Chondrocyte (in vitro differentiated cells): ENCODE measurements at regions not wholly inside any gene's neighbourhood (a gene's known extent, or its start where the extent isn't known, plus 50 kb on each side); places are given as distances from the start of the nearest gene placed in this dataset.

Source experiments
- DNase-seq: peaks from one replicate; pipeline ENCODE4 v3.0.0; 2021; ENCODE audit warnings: mixed read lengths, low spot score
- H3K27ac Mint-ChIP-seq: one replicate; pipeline ENCODE4 v1.8.0; 2021; ENCODE audit warnings: mild to moderate bottlenecking, moderate library complexity, mixed read lengths; ENCODE audit not compliant: unreplicated experiment
- H3K27me3 Mint-ChIP-seq: 2 replicates; pipeline ENCODE4 v1.8.0; 2021; ENCODE audit warnings: low read depth, mixed read lengths
- H3K36me3 Mint-ChIP-seq: 2 replicates; pipeline ENCODE4 v1.8.0; 2021; ENCODE audit warnings: low read depth, mixed read lengths
- H3K4me1 Mint-ChIP-seq: 2 replicates; pipeline ENCODE4 v1.8.0; 2021; ENCODE audit warnings: low read depth, mild to moderate bottlenecking, mixed read lengths
- H3K4me3 Mint-ChIP-seq: one replicate; pipeline ENCODE4 v1.8.0; 2021; ENCODE audit warnings: mild to moderate bottlenecking, moderate library complexity, mixed read lengths; ENCODE audit not compliant: unreplicated experiment
- H3K9me3 Mint-ChIP-seq: 2 replicates; pipeline ENCODE4 v1.8.0; 2021; ENCODE audit warnings: low read depth, mixed read lengths
- TF ChIP-seq, protein P1 (sequence below): fragments of 200-600 bp; sonication (generic); IDR thresholded peaks from 2 replicates; pipeline ENCODE4 v1.5.0; 2021; ENCODE audit warnings: antibody characterized with exemption, mild to moderate bottlenecking, moderate library complexity

DNA sequence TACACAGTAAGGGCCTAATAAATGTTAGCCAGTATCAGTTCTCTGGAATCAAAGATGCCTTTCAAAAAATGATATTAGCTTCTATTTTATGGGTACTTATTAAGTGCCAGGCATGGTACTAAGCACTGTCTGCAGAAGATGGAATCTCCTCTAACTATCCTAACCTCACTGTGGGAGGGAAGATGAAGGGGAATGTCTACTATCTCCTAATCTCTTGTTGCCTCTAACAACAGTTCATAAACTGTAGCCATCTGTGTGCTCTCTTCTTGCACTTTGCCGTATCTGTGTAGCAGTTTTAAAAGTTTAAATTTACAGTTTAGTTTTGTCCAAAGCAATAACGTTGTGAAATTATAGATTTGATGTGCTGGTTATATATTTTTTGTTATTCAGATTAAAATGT is 99.6 kb upstream of the CCDC112 start:
- Mint-ChIP-seq H3K4me1 (no peaks in the 10 kb centered on the region), H3K9me3 (peaks cover 8% of the 10 kb centered on the region), H3K27ac (no peak overlapping the region), H3K27me3 (peaks cover 2% of the 10 kb centered on the region), H3K4me3 (no peak overlapping the region), H3K36me3 (peaks cover under 1% of the 10 kb centered on the region)
- no peak for DNase-seq
- TF ChIP-seq, protein P1, sequence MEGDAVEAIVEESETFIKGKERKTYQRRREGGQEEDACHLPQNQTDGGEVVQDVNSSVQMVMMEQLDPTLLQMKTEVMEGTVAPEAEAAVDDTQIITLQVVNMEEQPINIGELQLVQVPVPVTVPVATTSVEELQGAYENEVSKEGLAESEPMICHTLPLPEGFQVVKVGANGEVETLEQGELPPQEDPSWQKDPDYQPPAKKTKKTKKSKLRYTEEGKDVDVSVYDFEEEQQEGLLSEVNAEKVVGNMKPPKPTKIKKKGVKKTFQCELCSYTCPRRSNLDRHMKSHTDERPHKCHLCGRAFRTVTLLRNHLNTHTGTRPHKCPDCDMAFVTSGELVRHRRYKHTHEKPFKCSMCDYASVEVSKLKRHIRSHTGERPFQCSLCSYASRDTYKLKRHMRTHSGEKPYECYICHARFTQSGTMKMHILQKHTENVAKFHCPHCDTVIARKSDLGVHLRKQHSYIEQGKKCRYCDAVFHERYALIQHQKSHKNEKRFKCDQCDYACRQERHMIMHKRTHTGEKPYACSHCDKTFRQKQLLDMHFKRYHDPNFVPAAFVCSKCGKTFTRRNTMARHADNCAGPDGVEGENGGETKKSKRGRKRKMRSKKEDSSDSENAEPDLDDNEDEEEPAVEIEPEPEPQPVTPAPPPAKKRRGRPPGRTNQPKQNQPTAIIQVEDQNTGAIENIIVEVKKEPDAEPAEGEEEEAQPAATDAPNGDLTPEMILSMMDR: no peak

- no peaks in the 10 kb centered on the region for H3K4me1 Mint-ChIP-seq
- H3K27ac Mint-ChIP-seq: no peak overlapping the region
- peaks cover 4% of the 10 kb centered on the region for H3K9me3 Mint-ChIP-seq
- TF ChIP-seq, protein P1: no peak
- H3K36me3 Mint-ChIP-seq: no peaks in the 10 kb centered on the region
- DNase-seq: no peak
- H3K4me3 Mint-ChIP-seq: no peak overlapping the region
- peaks cover 2% of the 10 kb centered on the region for H3K27me3 Mint-ChIP-seq
Observed at GRCh38 chr5:115394531-115394930, 98.1 kb upstream of the CCDC112 start.

GRCh38 chr5:115393239-115393638 is 96.8 kb upstream of the CCDC112 start:
- H3K36me3 Mint-ChIP-seq: no peaks in the 10 kb centered on the region

DNA sequence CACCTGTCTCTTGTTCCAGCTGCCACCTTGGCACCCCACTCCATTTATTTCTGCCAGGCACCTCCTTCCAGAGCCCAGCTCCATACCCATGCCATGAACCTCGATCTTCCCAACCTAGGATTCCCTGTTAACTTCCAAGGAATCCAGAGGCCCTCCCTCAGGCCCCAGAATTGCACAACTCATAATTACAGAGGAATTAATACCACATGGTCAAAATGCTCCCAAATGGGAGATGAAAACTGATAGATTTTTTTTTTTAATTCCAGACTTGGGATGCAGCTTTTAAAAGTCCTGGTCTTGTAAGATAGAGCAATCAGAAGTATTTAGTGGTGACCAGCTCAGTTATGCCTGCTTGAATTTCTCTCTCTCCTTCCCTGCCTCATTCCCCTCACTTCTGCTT is 96.2 kb upstream of the CCDC112 start:
- H3K27ac Mint-ChIP-seq: no peak overlapping the region
- H3K36me3 Mint-ChIP-seq: no peaks in the 10 kb centered on the region
- no peak for DNase-seq
- H3K27me3 Mint-ChIP-seq: no peaks in the 10 kb centered on the region
- no peaks in the 10 kb centered on the region for H3K9me3 Mint-ChIP-seq
- H3K4me1 Mint-ChIP-seq: no peaks in the 10 kb centered on the region
- TF ChIP-seq, protein P1: no peak
- H3K4me3 Mint-ChIP-seq: no peak overlapping the region

More at GRCh38 chr5:115393239-115393638, 96.8 kb upstream of the CCDC112 start:
- Mint-ChIP-seq H3K4me3 (no peak overlapping the region), H3K27me3 (peaks cover 2% of the 10 kb centered on the region), H3K4me1 (no peaks in the 10 kb centered on the region), H3K9me3 (no peaks in the 10 kb centered on the region), H3K27ac (no peak overlapping the region)
- DNase-seq: no peak
- TF ChIP-seq, protein P1: no peak

GRCh38 chr5:115391780-115392179 is 95.3 kb upstream of the CCDC112 start:
- DNase-seq: no peak
- no peaks in the 10 kb centered on the region for H3K9me3 Mint-ChIP-seq
- H3K27me3 Mint-ChIP-seq: no peaks in the 10 kb centered on the region
- no peak overlapping the region for H3K4me3 Mint-ChIP-seq
- H3K4me1 Mint-ChIP-seq: no peaks in the 10 kb centered on the region
- no peak overlapping the region for H3K27ac Mint-ChIP-seq
- TF ChIP-seq, protein P1: no peak
- H3K36me3 Mint-ChIP-seq: no peaks in the 10 kb centered on the region
